K562 (cell line): ENCODE measurements at regions not wholly inside any gene's neighbourhood (a gene's known extent, or its start where the extent isn't known, plus 50 kb on each side); places are given as distances from the start of the nearest gene placed in this dataset.

Experiments
- ADNP ChIP-seq: fragments of 200-800 bp; sonication (Bioruptor generic); IDR thresholded peaks from 2 replicates; pipeline ENCODE4 v1.6.1; 2016; ENCODE audit warnings: missing genetic modification characterization, missing compliant biosample characterization
- BCL6 ChIP-seq: fragments of 250-450 bp; sonication (Bioruptor Pico); IDR thresholded peaks from 2 replicates; pipeline ENCODE4 v1.4.0; 2020
- CHD2 ChIP-seq: IDR thresholded peaks from 2 replicates; pipeline ENCODE4 v1.6.1; 2011; ENCODE audit warnings: low read depth, low read length
- EP300 ChIP-seq: IDR thresholded peaks from 2 replicates; pipeline ENCODE4 v1.6.1; 2012; ENCODE audit warnings: low read length, improper control_type of control experiment
- ETS2 ChIP-seq: IDR thresholded peaks from 2 replicates; pipeline ENCODE4 v1.6.1; 2016; ENCODE audit warnings: borderline replicate concordance, missing genetic modification characterization, mild to moderate bottlenecking, moderate library complexity, missing compliant biosample characterization; ENCODE audit not compliant: poor library complexity, severe bottlenecking
- FOXA1 ChIP-seq: fragments of 450-650 bp; IDR thresholded peaks from 2 replicates; pipeline ENCODE4 v1.6.1; 2016; ENCODE audit warnings: mild to moderate bottlenecking, borderline replicate concordance
- NFATC3 ChIP-seq: fragments of 450-650 bp; IDR thresholded peaks from 2 replicates; pipeline ENCODE4 v1.6.1; 2017; ENCODE audit warnings: mild to moderate bottlenecking
- POLR2AphosphoS2 ChIP-seq: IDR thresholded peaks from 2 replicates; pipeline ENCODE4 v1.6.1; 2012; ENCODE audit warnings: low read length, improper control_type of control experiment
- SIN3A ChIP-seq, 2 experiments: fragments of 150-350 bp in 1 of 2; IDR thresholded peaks; 2 replicates each; pipeline ENCODE4 v1.6.1; 2011 to 2016; ENCODE audit warnings: borderline replicate concordance in 2 of 2, low read depth in 2 of 2, low read length in 2 of 2, mild to moderate bottlenecking in 2 of 2, moderate library complexity in 2 of 2; ENCODE audit not compliant: control insufficient read depth in 1 of 2
- SOX6 ChIP-seq: fragments of 450-650 bp; IDR thresholded peaks from 2 replicates; pipeline ENCODE4 v1.6.1; 2014; ENCODE audit warnings: mild to moderate bottlenecking
- TBL1XR1 ChIP-seq, 2 experiments: IDR thresholded peaks; 2 replicates each; pipeline ENCODE4 v1.6.1; 2012; ENCODE audit warnings: improper control_type of control experiment in 2 of 2, low read length in 2 of 2, mild to moderate bottlenecking in 1 of 2
- THAP7 ChIP-seq: fragments of 250-450 bp; sonication (Bioruptor Pico); IDR thresholded peaks from 2 replicates; pipeline ENCODE4 v1.5.0; 2021
- TRIM24 ChIP-seq, 2 experiments: fragments of 450-650 bp; IDR thresholded peaks; 2 replicates each; pipeline ENCODE4 v1.6.1; 2016
- USF1 ChIP-seq: sonication (generic); formaldehyde crosslinking; IDR thresholded peaks from 2 replicates; pipeline ENCODE4 v1.9.0; 2022; ENCODE audit warnings: mild to moderate bottlenecking, missing genetic modification reagents
- ZBTB7A ChIP-seq: IDR thresholded peaks from 2 replicates; pipeline ENCODE4 v1.6.1; 2011; ENCODE audit warnings: low read depth, mild to moderate bottlenecking, low read length, moderate library complexity, borderline replicate concordance; ENCODE audit not compliant: control insufficient read depth
- ZC3H4 ChIP-seq: sonication (generic); formaldehyde crosslinking; IDR thresholded peaks from 2 replicates; pipeline ENCODE4 v1.9.0; 2021; ENCODE audit warnings: missing genetic modification reagents, borderline replicate concordance
- ZFP1 ChIP-seq: fragments of 450-650 bp; formaldehyde crosslinking; IDR thresholded peaks from 2 replicates; pipeline ENCODE4 v1.4.0; 2020; ENCODE audit warnings: mild to moderate bottlenecking, mixed read lengths
- ZNF124 ChIP-seq: sonication (generic); formaldehyde crosslinking; IDR thresholded peaks from 2 replicates; pipeline ENCODE4 v1.8.1; 2022; ENCODE audit warnings: missing genetic modification reagents
- ZNF143 ChIP-seq: sonication (generic); formaldehyde crosslinking; IDR thresholded peaks from 2 replicates; pipeline ENCODE4 v1.9.0; 2022; ENCODE audit warnings: mild to moderate bottlenecking, missing genetic modification reagents
- ZNF175 ChIP-seq: fragments of 200-800 bp; sonication (Bioruptor generic); IDR thresholded peaks from 2 replicates; pipeline ENCODE4 v1.6.1; 2016; ENCODE audit warnings: low read depth, mild to moderate bottlenecking, missing genetic modification characterization, missing compliant biosample characterization
- ZNF253 ChIP-seq: fragments of 250-450 bp; sonication (Bioruptor Pico); conservative IDR thresholded peaks from 2 replicates; pipeline ENCODE4 v1.6.1; 2021; ENCODE audit warnings: mild to moderate bottlenecking
- ZNF280B ChIP-seq: fragments of 250-450 bp; sonication (Bioruptor Pico); IDR thresholded peaks from 2 replicates; pipeline ENCODE4 v1.5.1; 2021; ENCODE audit warnings: mild to moderate bottlenecking
- ZNF282 ChIP-seq: sonication (generic); formaldehyde crosslinking; IDR thresholded peaks from 2 replicates; pipeline ENCODE4 v1.8.1; 2023; ENCODE audit warnings: missing genetic modification reagents
- ZNF3 ChIP-seq: fragments of 250-450 bp; sonication (Bioruptor Pico); IDR thresholded peaks from 2 replicates; pipeline ENCODE4 v1.5.0; 2021; ENCODE audit warnings: mild to moderate bottlenecking, moderate library complexity
- TF ChIP-seq, protein P1 (sequence below): IDR thresholded peaks from 2 replicates; pipeline ENCODE4 v1.6.1; 2016; ENCODE audit warnings: missing genetic modification characterization, missing compliant biosample characterization

DNA sequence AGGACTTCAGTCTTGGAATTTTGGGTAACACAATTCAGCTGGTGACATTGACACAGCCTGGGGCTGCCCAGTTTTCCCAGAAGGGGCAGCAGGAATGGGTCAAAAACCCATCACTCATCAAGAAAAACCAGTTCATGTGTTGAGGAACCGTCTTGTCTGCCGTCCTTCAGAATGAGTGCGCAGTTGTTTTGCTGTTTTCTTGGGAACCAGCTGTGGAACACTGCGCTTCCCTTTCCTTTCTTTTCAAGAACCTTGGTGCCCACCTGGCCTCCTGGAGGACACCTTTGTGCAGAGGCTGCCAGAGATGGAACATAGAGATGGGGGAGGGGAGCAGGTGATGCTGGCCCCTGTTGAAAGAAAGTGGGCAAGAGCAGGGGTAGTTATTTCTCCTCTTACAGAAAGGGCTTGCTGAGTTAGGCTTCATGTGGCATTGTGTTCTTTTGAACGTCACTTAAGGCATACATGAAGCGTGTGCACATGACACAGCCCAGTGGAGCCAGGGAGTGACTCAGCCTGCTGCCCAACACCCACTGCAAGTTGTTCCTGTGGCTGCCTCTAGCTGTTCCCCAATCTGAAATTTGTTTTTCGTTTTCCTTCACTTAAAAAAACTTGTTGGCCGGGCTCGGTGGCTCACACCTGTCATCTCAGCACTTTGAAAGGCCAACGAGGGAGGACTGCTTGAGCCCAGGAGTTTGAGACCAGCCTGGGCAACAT lies 87.4 kb upstream of the TNS3 start (continued):
- TF ChIP-seq ZNF280B (CRISPR knock-in tag) (no peak), TBL1XR1 (IDR thresholded peaks at IDR 0.05; ENCODE audit: low read length in 2 of 2) (no peak), ZNF124 (no peak), ZBTB7A (no peak), THAP7 (CRISPR knock-in tag) (no peak), BCL6 (CRISPR knock-in tag) (no peak), FOXA1 (no peak), ZNF282 (CRISPR knock-in tag) (no peak), ZNF175 (CRISPR knock-in tag) (peak; percentile 37; the same call in 1 of the 2 replicates), SOX6 (peak; percentile 16; the same call in 1 of the 2 replicates), ZFP1 (CRISPR knock-in tag) (no peak), TRIM24 (IDR thresholded peaks at IDR 0.05) (no peak; a peak in 1 of 4 replicates), ETS2 (tag) (no peak), EP300 (peak; percentile 48), ZNF143 (CRISPR knock-in tag) (no peak), ADNP (no peak), ZNF3 (CRISPR knock-in tag) (no peak), NFATC3 (no peak), USF1 (CRISPR knock-in tag) (peak; percentile 37; the same call in 1 of the 2 replicates), ZC3H4 (CRISPR knock-in tag) (no peak), CHD2 (no peak), ZNF253 (CRISPR knock-in tag) (no peak), SIN3A (IDR thresholded peaks at IDR 0.05; ENCODE audit: borderline replicate concordance in 2 of 2, control insufficient read depth in 1 of 2, low read depth in 2 of 2, low read length in 2 of 2) (no peak), POLR2AphosphoS2 (no peak)
- TF ChIP-seq, protein P1, sequence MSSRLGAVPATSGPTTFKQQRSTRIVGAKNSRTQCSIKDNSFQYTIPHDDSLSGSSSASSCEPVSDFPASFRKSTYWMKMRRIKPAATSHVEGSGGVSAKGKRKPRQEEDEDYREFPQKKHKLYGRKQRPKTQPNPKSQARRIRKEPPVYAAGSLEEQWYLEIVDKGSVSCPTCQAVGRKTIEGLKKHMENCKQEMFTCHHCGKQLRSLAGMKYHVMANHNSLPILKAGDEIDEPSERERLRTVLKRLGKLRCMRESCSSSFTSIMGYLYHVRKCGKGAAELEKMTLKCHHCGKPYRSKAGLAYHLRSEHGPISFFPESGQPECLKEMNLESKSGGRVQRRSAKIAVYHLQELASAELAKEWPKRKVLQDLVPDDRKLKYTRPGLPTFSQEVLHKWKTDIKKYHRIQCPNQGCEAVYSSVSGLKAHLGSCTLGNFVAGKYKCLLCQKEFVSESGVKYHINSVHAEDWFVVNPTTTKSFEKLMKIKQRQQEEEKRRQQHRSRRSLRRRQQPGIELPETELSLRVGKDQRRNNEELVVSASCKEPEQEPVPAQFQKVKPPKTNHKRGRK (tag) = no peak
